A673 (cell line): ENCODE measurements at regions not wholly inside any gene's neighbourhood (a gene's known extent, or its start where the extent isn't known, plus 50 kb on each side); places are given as distances from the start of the nearest gene placed in this dataset.

ENCODE experiments used
- EZH2 ChIP-seq: fragments of 200-600 bp; sonication (generic); IDR thresholded peaks from 2 replicates; pipeline ENCODE4 v1.6.1; 2017; ENCODE audit warnings: borderline replicate concordance, low read depth, mild to moderate bottlenecking, mixed read lengths, antibody characterized with exemption, low read length; ENCODE audit not compliant: poor library complexity, severe bottlenecking
- TF ChIP-seq, protein P1 (sequence below): fragments of 300-800, 200-600 bp; sonication (generic); conservative IDR thresholded peaks from 2 replicates; pipeline ENCODE4 v1.5.1; 2017; ENCODE audit warnings: low read depth, mild to moderate bottlenecking, antibody characterized with exemption, low read length, moderate library complexity, mixed read lengths

DNA sequence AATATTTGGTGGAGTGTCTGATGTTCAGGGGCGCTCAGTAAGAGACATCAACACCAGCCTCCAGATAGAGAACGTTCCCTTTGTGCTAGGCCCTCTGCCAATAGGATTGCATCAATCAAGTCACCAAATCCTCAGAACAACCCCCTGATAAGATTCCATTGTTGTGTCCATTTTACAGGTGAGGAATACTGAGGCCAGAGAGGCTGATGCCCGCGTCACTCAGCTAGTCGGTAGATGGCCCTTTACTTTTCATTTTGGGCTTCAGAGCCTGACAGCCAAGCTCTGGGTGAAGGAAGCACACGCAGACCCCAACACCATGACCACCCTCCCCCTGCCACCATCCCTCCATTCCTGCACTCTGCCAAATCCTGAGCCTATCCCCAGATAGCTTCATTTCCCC lies 406.2 kb downstream of the PTPRU start:
- no peak for TF ChIP-seq EZH2
- TF ChIP-seq, protein P1, sequence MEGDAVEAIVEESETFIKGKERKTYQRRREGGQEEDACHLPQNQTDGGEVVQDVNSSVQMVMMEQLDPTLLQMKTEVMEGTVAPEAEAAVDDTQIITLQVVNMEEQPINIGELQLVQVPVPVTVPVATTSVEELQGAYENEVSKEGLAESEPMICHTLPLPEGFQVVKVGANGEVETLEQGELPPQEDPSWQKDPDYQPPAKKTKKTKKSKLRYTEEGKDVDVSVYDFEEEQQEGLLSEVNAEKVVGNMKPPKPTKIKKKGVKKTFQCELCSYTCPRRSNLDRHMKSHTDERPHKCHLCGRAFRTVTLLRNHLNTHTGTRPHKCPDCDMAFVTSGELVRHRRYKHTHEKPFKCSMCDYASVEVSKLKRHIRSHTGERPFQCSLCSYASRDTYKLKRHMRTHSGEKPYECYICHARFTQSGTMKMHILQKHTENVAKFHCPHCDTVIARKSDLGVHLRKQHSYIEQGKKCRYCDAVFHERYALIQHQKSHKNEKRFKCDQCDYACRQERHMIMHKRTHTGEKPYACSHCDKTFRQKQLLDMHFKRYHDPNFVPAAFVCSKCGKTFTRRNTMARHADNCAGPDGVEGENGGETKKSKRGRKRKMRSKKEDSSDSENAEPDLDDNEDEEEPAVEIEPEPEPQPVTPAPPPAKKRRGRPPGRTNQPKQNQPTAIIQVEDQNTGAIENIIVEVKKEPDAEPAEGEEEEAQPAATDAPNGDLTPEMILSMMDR = no peak
